ENCODE measurements at regions not wholly inside any gene's neighbourhood (a gene's known extent, or its start where the extent isn't known, plus 50 kb on each side); places are given as distances from the start of the nearest gene placed in this dataset.

GRCh38 chrX:63993936-63994335, 208.9 kb upstream of the ARHGEF9 start:
- no peak overlapping the region for H3K27ac ChIP-seq
- no peak overlapping the region for H3K4me2 ChIP-seq
- no peak for ATAC-seq
- TF ChIP-seq ELK1 (IDR thresholded peaks at IDR 0.05; ENCODE audit: low read depth, low read length) = no peak
- TF ChIP-seq RNF2 (IDR thresholded peaks at IDR 0.05; ENCODE audit: borderline replicate concordance, low read depth) = no peak
- no peak for TF ChIP-seq CHD2 (IDR thresholded peaks at IDR 0.05; ENCODE audit: low read length, partially characterized antibody)
- TF ChIP-seq PBX3 (IDR thresholded peaks at IDR 0.05) = no peak
- TF ChIP-seq CTCF (IDR thresholded peaks at IDR 0.05) = no peak
- TF ChIP-seq NPAS2 (CRISPR knock-in tag; IDR thresholded peaks at IDR 0.05; ENCODE audit: borderline replicate concordance) = no peak
- TF ChIP-seq RCOR1 (IDR thresholded peaks at IDR 0.05; ENCODE audit: low read depth, low read length) = no peak
- no peak for TF ChIP-seq KDM5A (IDR thresholded peaks at IDR 0.05)
- no peak for TF ChIP-seq NFE2L2 (conservative IDR thresholded peaks at IDR 0.05; ENCODE audit: low read length)
- H3K4me3 ChIP-seq = no peak overlapping the region
- no peak for FAIRE-seq
- CTCF ChIA-PET = no interaction called here
- POLR2A ChIA-PET = no interaction called here
- H3K4me1 ChIP-seq = no peaks in the 10 kb centered on the region
- no peak for DNase-seq (ENCODE audit: low read depth in 1 of 2, low spot score in 1 of 2)
- H3K9me3 ChIP-seq = no peaks in the 10 kb centered on the region
- 3% methylated on average over 4 of the region's 4 CpGs for WGBS (ENCODE audit: missing lambda C conversion rate)

GRCh38 chrX:63985906-63986305, 200.9 kb upstream of the ARHGEF9 start:
- ChIA-PET CTCF (no interaction called here), POLR2A (no interaction called here)
- Histone ChIP-seq H3K4me2 (no peak overlapping the region), H3K4me3 (no peak overlapping the region), H3K9me3 (no peaks in the 10 kb centered on the region), H3K4me1 (no peaks in the 10 kb centered on the region), H3K27ac (no peak overlapping the region)
- no peak for DNase-seq (ENCODE audit: low read depth in 1 of 2, low spot score in 1 of 2)
- ATAC-seq = no peak
- no peak for TF ChIP-seq FOSL2 (IDR thresholded peaks at IDR 0.05)
- TF ChIP-seq FOSL2 (CRISPR knock-in tag; IDR thresholded peaks at IDR 0.05) = no peak
- TF ChIP-seq MYC (IDR thresholded peaks at IDR 0.05; ENCODE audit: borderline replicate concordance, low read length) = no peak
- TF ChIP-seq FOXS1 (CRISPR knock-in tag; IDR thresholded peaks at IDR 0.05) = no peak
- TF ChIP-seq EHMT2 (IDR thresholded peaks at IDR 0.05; ENCODE audit: low read depth) = no peak
- no peak for TF ChIP-seq HOXB5 (CRISPR knock-in tag; IDR thresholded peaks at IDR 0.05)
- no peak for TF ChIP-seq FOSB (CRISPR knock-in tag; IDR thresholded peaks at IDR 0.05)
- no peak for TF ChIP-seq PBX3 (IDR thresholded peaks at IDR 0.05)
- no peak for TF ChIP-seq CBX2 (IDR thresholded peaks at IDR 0.05; ENCODE audit: borderline replicate concordance, low read depth)
- TF ChIP-seq MAFK (IDR thresholded peaks at IDR 0.05; ENCODE audit: partially characterized antibody) = no peak
- TF ChIP-seq ZFP36 (IDR thresholded peaks at IDR 0.05; ENCODE audit: borderline replicate concordance, partially characterized antibody) = no peak
- no peak for TF ChIP-seq CHD4 (IDR thresholded peaks at IDR 0.05; ENCODE audit: borderline replicate concordance)
- TF ChIP-seq HES2 (IDR thresholded peaks at IDR 0.05) = no peak
- no peak for TF ChIP-seq TFCP2L1 (CRISPR knock-in tag; IDR thresholded peaks at IDR 0.05)
- no peak for TF ChIP-seq REST (IDR thresholded peaks at IDR 0.05)
- TF ChIP-seq TP53 (CRISPR knock-in tag; IDR thresholded peaks at IDR 0.05) = no peak
- no peak for TF ChIP-seq E2F6 (IDR thresholded peaks at IDR 0.05; ENCODE audit: borderline replicate concordance, low read depth)
- no peak for TF ChIP-seq CHD2 (IDR thresholded peaks at IDR 0.05; ENCODE audit: low read length, partially characterized antibody)
- WGBS (ENCODE audit: missing lambda C conversion rate) = 4% methylated on average over 2 of the region's 7 CpGs
- FAIRE-seq = no peak
